Heart right ventricle (tissue), 16 donors: ENCODE measurements at regions not wholly inside any gene's neighbourhood (a gene's known extent, or its start where the extent isn't known, plus 50 kb on each side); places are given as distances from the start of the nearest gene placed in this dataset.

Experiments used
- ATAC-seq, 8 donors: fragments of 200-7000 bp; cut with Tn5 transposase; one replicate each; pipeline ENCODE4 v1.9.1; 2020; ENCODE audit warnings: mild to moderate bottlenecking in 8 of 8, moderate library complexity in 8 of 8, moderate number of reproducible peaks in 1 of 8
- DNase-seq, 2 donors: peaks; one replicate each; pipeline ENCODE4 v3.0.0-alpha.2; 2020
- H3K27ac ChIP-seq, 10 donors: fragments of 200-600 bp; sonication (generic) in 2 of 10; one replicate each; pipeline versions ENCODE4 v1.5.0 to v1.8.0; 2020 to 2022; ENCODE audit warnings: mild to moderate bottlenecking in 3 of 10
- H3K27me3 ChIP-seq, 7 donors: fragments of 200-600 bp; one replicate each; pipeline ENCODE4 v1.8.0; 2021 to 2022; ENCODE audit warnings: mild to moderate bottlenecking in 2 of 7
- H3K36me3 ChIP-seq, 9 donors: fragments of 200-600 bp; sonication (generic) in 1 of 9; one replicate each; pipeline versions ENCODE4 v1.5.0 to v1.8.0; 2020 to 2022; ENCODE audit warnings: mild to moderate bottlenecking in 2 of 9
- H3K4me1 ChIP-seq, 9 donors: fragments of 200-600 bp; sonication (generic) in 1 of 9; one replicate each; pipeline versions ENCODE4 v1.5.0 to v1.8.0; 2020 to 2022; ENCODE audit warnings: mild to moderate bottlenecking in 4 of 9
- H3K4me3 ChIP-seq, 10 donors: fragments of 200-600 bp; sonication (generic) in 2 of 10; one replicate each; pipeline versions ENCODE4 v1.5.0 to v1.8.0; 2020 to 2022; ENCODE audit warnings: mild to moderate bottlenecking in 7 of 10, moderate library complexity in 2 of 10
- H3K9me3 ChIP-seq, 11 donors: fragments of 200-600 bp in 10 of 11; sonication (generic) in 2 of 11; one replicate each; pipeline versions ENCODE4 v1.5.0 to v1.8.0; 2013 to 2022; ENCODE audit warnings: mild to moderate bottlenecking in 2 of 11, control low read depth in 1 of 11, moderate library complexity in 1 of 11
- CTCF ChIP-seq, 9 donors: fragments of 200-600 bp; sonication (generic) in 2 of 9; IDR thresholded peaks; one replicate each; pipeline versions ENCODE4 v1.5.0 to v1.8.0; 2021 to 2022; ENCODE audit warnings: antibody characterized with exemption in 9 of 9, mild to moderate bottlenecking in 5 of 9, moderate library complexity in 1 of 9
- WGBS, 2 donors: extraction: QIAGEN DNeasy Blood & Tissue Kit; methylation state at CpG; one replicate each; pipeline ENCODE4 v1.1.7; 2013; ENCODE audit warnings: inconsistent platforms in 1 of 2; 5-methylcytosine and 5-hydroxymethylcytosine counted together
- intact Hi-C, 10 donors: fragments of 100-400 bp; cut with DNase I; formaldehyde crosslinking; loops; one replicate each; pipeline versions ENCODE4 v1.11.1 to v1.14.2; 2022
- donor health status: Arrhythmogenic right ventricular cardiomyopathy.
- donor health status: ischemic (EF 13 %, LVEDD 7.1; RV severe dilation, severe dysfunction).
- donor health status: healthy with polysubstance abuse.
- donor health status: DM: no; HTN: yes; CAD: no.
- donor health status: DM: no; HTN: no; CAD: no.
- donor health status: ischemic (EF 25% LVEDD 6.9; RV normal size, moderate dysfunction).
- donor health status: ischemic (EF 25% LVEDD 5.7; RV mildly dilated, moderate dysfunction).
- donor health status: healthy.
- donor health status: DM: yes; HTN: yes; CAD: no.
- donor health status: Ischemic cardiomyopathy.
- donor health status: ischemic (EF 35%, LVEDD 5.7; RV mildly dilated, moderate dysfunction).
- donor health status: nonischemic (EF 11% LVEDD 7.7; RV severe dilation, severe dysfunction).
- donor health status: DM: yes; HTN: yes; CAD: no.
- donor health status: PGD.
- donor health status: ischemic (EF 29% LVEDD 5.4; RV normal size, mild dysfunction).
- donor health status: nonischemic (EF 23%, LVEDD 6.1; RV moderate dilation, normal function).

GRCh38 chr4:14008494-14008893 is 381.0 kb upstream of the BOD1L1 start:
- TF ChIP-seq CTCF (IDR thresholded peaks at IDR 0.05): no peak
- Histone ChIP-seq H3K27me3 (no peaks in the 10 kb centered on the region), H3K27ac (no peak overlapping the region), H3K36me3 (no peaks in the 10 kb centered on the region), H3K4me3 (no peak overlapping the region), H3K9me3 (no peaks in the 10 kb centered on the region), H3K4me1 (no peaks in the 10 kb centered on the region)
- no peak for DNase-seq
- no peak for ATAC-seq
- WGBS, 2 donors: 68 to 77% methylated on average over 3 of the region's 3 CpGs
- intact Hi-C loops: no loop called here

GRCh38 chr4:14018191-14018853 is 390.8 kb upstream of the BOD1L1 start:
- ATAC-seq (no peak), DNase-seq (no peak)
- 76 to 83% methylated on average over 5 of the region's 5 CpGs for WGBS, 2 donors
- intact Hi-C loops: no loop called here
- peaks cover 0 to 19% (median 5%) of the 10 kb centered on the region in 11 donors for H3K9me3 ChIP-seq
- no peaks in the 10 kb centered on the region for H3K27me3 ChIP-seq
- H3K36me3 ChIP-seq: no peaks in the 10 kb centered on the region
- TF ChIP-seq CTCF (IDR thresholded peaks at IDR 0.05): no peak
- H3K4me3 ChIP-seq: no peak overlapping the region
- no peaks in the 10 kb centered on the region for H3K4me1 ChIP-seq
- no peak overlapping the region for H3K27ac ChIP-seq

GRCh38 chr4:14022456-14022855 is 394.9 kb upstream of the BOD1L1 start:
- DNase-seq (no peak), ATAC-seq (no peak)
- H3K27me3 ChIP-seq: no peaks in the 10 kb centered on the region
- H3K27ac ChIP-seq: no peak overlapping the region
- intact Hi-C loops: no loop called here
- TF ChIP-seq CTCF (IDR thresholded peaks at IDR 0.05): no peak
- H3K36me3 ChIP-seq: no peaks in the 10 kb centered on the region
- no peak overlapping the region for H3K4me3 ChIP-seq
- WGBS, 2 donors: 44 to 63% methylated on average over 1 of the region's 1 CpG
- no peaks in the 10 kb centered on the region for H3K4me1 ChIP-seq
- H3K9me3 ChIP-seq: no peaks in the 10 kb centered on the region

- H3K27ac ChIP-seq: no peak overlapping the region
- H3K4me3 ChIP-seq: no peak overlapping the region
- 93 to 95% methylated on average over 3 of the region's 3 CpGs for WGBS, 2 donors
- H3K4me1 ChIP-seq: no peaks in the 10 kb centered on the region
- no peaks in the 10 kb centered on the region for H3K36me3 ChIP-seq
- DNase-seq (no peak), ATAC-seq (no peak)
- TF ChIP-seq CTCF (IDR thresholded peaks at IDR 0.05): no peak
- H3K9me3 ChIP-seq: no peaks in the 10 kb centered on the region
- H3K27me3 ChIP-seq: no peaks in the 10 kb centered on the region
- intact Hi-C loops: no loop called here
Observed at GRCh38 chr4:14023036-14023435, 395.5 kb upstream of the BOD1L1 start.
